ENCODE measurements at regions not wholly inside any gene's neighbourhood (a gene's known extent, or its start where the extent isn't known, plus 50 kb on each side); places are given as distances from the start of the nearest gene placed in this dataset.

GRCh38 chr1:217090060-217090911 is 367.1 kb upstream of the ESRRG start:
- no peak for TF ChIP-seq ZNF274 (IDR thresholded peaks at IDR 0.05; ENCODE audit: low read depth, low read length)
- no peak overlapping the region for H3K4me3 ChIP-seq (ENCODE audit: low read length)

GRCh38 chr1:217089361-217090014 is 366.3 kb upstream of the ESRRG start:
- TF ChIP-seq ZNF274 (IDR thresholded peaks at IDR 0.05; ENCODE audit: low read depth, low read length) = no peak
- no peak overlapping the region for H3K4me3 ChIP-seq (ENCODE audit: low read length)

GRCh38 chr1:217088521-217089284 is 365.5 kb upstream of the ESRRG start:
- TF ChIP-seq ZNF274 (IDR thresholded peaks at IDR 0.05; ENCODE audit: low read depth, low read length) = no peak
- H3K4me3 ChIP-seq (ENCODE audit: low read length) = no peak overlapping the region

GRCh38 chr1:217088011-217088410 is 364.8 kb upstream of the ESRRG start:
- no peak for TF ChIP-seq ZNF274 (IDR thresholded peaks at IDR 0.05; ENCODE audit: low read depth, low read length)
- no peak overlapping the region for H3K4me3 ChIP-seq (ENCODE audit: low read length)

- no peak for TF ChIP-seq ZNF274 (IDR thresholded peaks at IDR 0.05; ENCODE audit: low read depth, low read length)
- H3K4me3 ChIP-seq (ENCODE audit: low read length) = no peak overlapping the region
These were observed 356.4 kb upstream of the ESRRG start for GRCh38 chr1:217079584-217079983.

GRCh38 chr1:217078959-217079358 is 355.7 kb upstream of the ESRRG start:
- TF ChIP-seq ZNF274 (IDR thresholded peaks at IDR 0.05; ENCODE audit: low read depth, low read length) = no peak
- H3K4me3 ChIP-seq (ENCODE audit: low read length) = no peak overlapping the region

GRCh38 chr1:217078078-217078690 is 355.0 kb upstream of the ESRRG start:
- no peak for TF ChIP-seq ZNF274 (IDR thresholded peaks at IDR 0.05; ENCODE audit: low read depth, low read length)
- H3K4me3 ChIP-seq (ENCODE audit: low read length) = no peak overlapping the region

- no peak overlapping the region for H3K4me3 ChIP-seq (ENCODE audit: low read length)
- no peak for TF ChIP-seq ZNF274 (IDR thresholded peaks at IDR 0.05; ENCODE audit: low read depth, low read length)
These were observed 354.2 kb upstream of the ESRRG start for GRCh38 chr1:217077426-217077825.

- no peak overlapping the region for H3K4me3 ChIP-seq (ENCODE audit: low read length)
- TF ChIP-seq ZNF274 (IDR thresholded peaks at IDR 0.05; ENCODE audit: low read depth, low read length) = no peak
These were observed 353.7 kb upstream of the ESRRG start for GRCh38 chr1:217076902-217077301.

GRCh38 chr1:217072926-217073325 is 349.7 kb upstream of the ESRRG start:
- TF ChIP-seq ZNF274 (IDR thresholded peaks at IDR 0.05; ENCODE audit: low read depth, low read length) = no peak
- no peak overlapping the region for H3K4me3 ChIP-seq (ENCODE audit: low read length)

- H3K4me3 ChIP-seq (ENCODE audit: low read length) = no peak overlapping the region
- no peak for TF ChIP-seq ZNF274 (IDR thresholded peaks at IDR 0.05; ENCODE audit: low read depth, low read length)
These were observed 344.4 kb upstream of the ESRRG start for GRCh38 chr1:217067642-217068041.

GRCh38 chr1:217066794-217067193 is 343.6 kb upstream of the ESRRG start:
- no peak for TF ChIP-seq ZNF274 (IDR thresholded peaks at IDR 0.05; ENCODE audit: low read depth, low read length)
- no peak overlapping the region for H3K4me3 ChIP-seq (ENCODE audit: low read length)

GRCh38 chr1:217063172-217063908 is 340.1 kb upstream of the ESRRG start:
- H3K4me3 ChIP-seq (ENCODE audit: low read length) = no peak overlapping the region
- no peak for TF ChIP-seq ZNF274 (IDR thresholded peaks at IDR 0.05; ENCODE audit: low read depth, low read length)
